Activated T-cell treated with anti-CD3 and anti-CD28 coated beads for 1 hour (primary cell): ENCODE measurements at regions not wholly inside any gene's neighbourhood (a gene's known extent, or its start where the extent isn't known, plus 50 kb on each side); places are given as distances from the start of the nearest gene placed in this dataset.

Experiments used
- DNase-seq: peaks from one replicate; pipeline ENCODE4 v3.0.0-alpha.2; 2020; ENCODE audit warnings: low read depth

- DNase-seq: no peak
Observed at GRCh38 chr9:20291201-20291600, 331.1 kb downstream of the MLLT3 start.

- DNase-seq: no peak
Observed at GRCh38 chr9:20290257-20290656, 332.0 kb downstream of the MLLT3 start.

GRCh38 chr9:20289423-20290010, 332.8 kb downstream of the MLLT3 start:
- no peak for DNase-seq

GRCh38 chr9:20286969-20287368, 335.3 kb downstream of the MLLT3 start:
- no peak for DNase-seq

- no peak for DNase-seq
Observed at GRCh38 chr9:20286154-20286700, 336.1 kb downstream of the MLLT3 start.

- DNase-seq: no peak
Observed at GRCh38 chr9:20284601-20285289, 337.6 kb downstream of the MLLT3 start.

GRCh38 chr9:20280330-20280729, 342.0 kb downstream of the MLLT3 start:
- DNase-seq: no peak

GRCh38 chr9:20276762-20277161, 345.5 kb downstream of the MLLT3 start:
- DNase-seq: no peak

GRCh38 chr9:20271723-20272122, 350.6 kb downstream of the MLLT3 start:
- no peak for DNase-seq

GRCh38 chr9:20271096-20271495, 351.2 kb downstream of the MLLT3 start:
- no peak for DNase-seq

- no peak for DNase-seq
Observed at GRCh38 chr9:20270161-20270560, 352.1 kb downstream of the MLLT3 start.

- DNase-seq: no peak
Observed at GRCh38 chr9:20269620-20270019, 352.7 kb downstream of the MLLT3 start.

- no peak for DNase-seq
Observed at GRCh38 chr9:20264896-20265295, 357.4 kb downstream of the MLLT3 start.

GRCh38 chr9:20262611-20263010, 359.7 kb downstream of the MLLT3 start:
- no peak for DNase-seq

GRCh38 chr9:20256284-20256948, 365.9 kb downstream of the MLLT3 start:
- DNase-seq: no peak

- no peak for DNase-seq
Observed at GRCh38 chr9:20255052-20255451, 367.2 kb downstream of the MLLT3 start.

GRCh38 chr9:20253635-20254034, 368.7 kb downstream of the MLLT3 start:
- no peak for DNase-seq

GRCh38 chr9:20252778-20253177, 369.5 kb downstream of the MLLT3 start:
- no peak for DNase-seq

GRCh38 chr9:20250791-20251190, 371.5 kb downstream of the MLLT3 start:
- DNase-seq: no peak

GRCh38 chr9:20244271-20244670, 378.0 kb downstream of the MLLT3 start:
- no peak for DNase-seq

- DNase-seq: no peak
Observed at GRCh38 chr9:20243841-20244240, 378.5 kb downstream of the MLLT3 start.

- no peak for DNase-seq
Observed at GRCh38 chr9:20242510-20243189, 379.6 kb downstream of the MLLT3 start.

GRCh38 chr9:20240498-20240897, 381.8 kb downstream of the MLLT3 start:
- DNase-seq: no peak
